BE2C (cell line): ENCODE measurements at regions not wholly inside any gene's neighbourhood (a gene's known extent, or its start where the extent isn't known, plus 50 kb on each side); places are given as distances from the start of the nearest gene placed in this dataset.

Experiments
- DNase-seq: peaks from one replicate; pipeline ENCODE4 v3.0.0-alpha.2; 2020
- H3K27me3 ChIP-seq: fragments of 250-450 bp; sonication (Bioruptor Pico); 2 replicates; pipeline ENCODE4 v1.5.1; 2020; ENCODE audit warnings: mild to moderate bottlenecking
- H3K36me3 ChIP-seq: fragments of 250-450 bp; sonication (Bioruptor Pico); 2 replicates; pipeline ENCODE4 v1.5.1; 2020; ENCODE audit warnings: mild to moderate bottlenecking
- H3K4me1 ChIP-seq: fragments of 250-450 bp; sonication (Bioruptor Pico); 2 replicates; pipeline ENCODE4 v1.5.1; 2020
- H3K4me3 ChIP-seq: 2 replicates; pipeline ENCODE4 v1.5.1; 2011; ENCODE audit warnings: low read depth, low read length
- H3K9me3 ChIP-seq: fragments of 250-450 bp; sonication (Bioruptor Pico); 2 replicates; pipeline ENCODE4 v1.5.1; 2020
- CTCF ChIP-seq: IDR thresholded peaks from 2 replicates; pipeline ENCODE4 v1.5.1; 2012; ENCODE audit warnings: mild to moderate bottlenecking, low read depth, low read length

DNA sequence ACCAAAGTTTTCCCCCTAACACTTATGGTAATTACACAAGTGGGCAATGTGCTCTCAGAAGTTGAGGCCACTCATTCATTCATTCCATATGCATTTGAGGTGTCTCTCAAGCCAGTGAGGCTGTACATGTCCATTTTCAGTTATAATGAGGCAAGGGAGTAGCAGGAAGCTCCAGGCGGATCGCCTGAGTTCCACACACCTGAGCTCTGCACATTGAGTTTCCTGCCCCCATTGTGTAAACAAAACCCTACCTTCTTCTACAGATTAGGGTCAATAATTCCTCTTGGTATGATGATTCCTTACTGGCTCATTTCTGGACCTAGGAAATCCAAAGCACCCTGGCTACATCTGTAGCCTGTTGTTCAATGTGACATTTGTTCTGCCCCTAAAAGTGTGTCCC lies 555.3 kb downstream of the MED13L start:
- TF ChIP-seq CTCF: no peak
- Histone ChIP-seq H3K36me3 (no peaks in the 10 kb centered on the region), H3K9me3 (no peaks in the 10 kb centered on the region), H3K4me1 (no peaks in the 10 kb centered on the region), H3K27me3 (no peaks in the 10 kb centered on the region), H3K4me3 (no peak overlapping the region)
- DNase-seq: no peak

DNA sequence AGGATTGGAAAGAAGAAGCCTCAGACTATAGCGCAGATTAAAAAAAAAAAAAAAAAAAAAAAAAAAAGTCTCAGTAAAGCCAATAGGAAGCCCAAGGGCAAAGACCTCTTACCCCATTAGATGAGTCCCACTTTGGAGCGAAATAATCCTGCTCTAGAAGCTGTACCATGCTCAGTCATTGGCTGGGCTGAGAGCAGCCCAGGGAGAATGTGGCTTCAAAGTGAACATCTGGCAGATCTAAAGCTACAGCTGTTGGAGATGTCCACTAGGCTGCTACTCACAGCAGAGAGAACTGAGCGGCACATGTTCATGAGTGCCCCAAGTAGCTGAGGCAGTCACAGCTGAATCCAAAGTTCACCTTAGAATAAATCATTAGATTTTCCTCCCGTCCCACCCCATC lies 560.9 kb downstream of the MED13L start:
- Histone ChIP-seq H3K4me3 (no peak overlapping the region), H3K9me3 (no peaks in the 10 kb centered on the region), H3K27me3 (no peaks in the 10 kb centered on the region), H3K36me3 (no peaks in the 10 kb centered on the region), H3K4me1 (no peaks in the 10 kb centered on the region)
- TF ChIP-seq CTCF: no peak
- no peak for DNase-seq

DNA sequence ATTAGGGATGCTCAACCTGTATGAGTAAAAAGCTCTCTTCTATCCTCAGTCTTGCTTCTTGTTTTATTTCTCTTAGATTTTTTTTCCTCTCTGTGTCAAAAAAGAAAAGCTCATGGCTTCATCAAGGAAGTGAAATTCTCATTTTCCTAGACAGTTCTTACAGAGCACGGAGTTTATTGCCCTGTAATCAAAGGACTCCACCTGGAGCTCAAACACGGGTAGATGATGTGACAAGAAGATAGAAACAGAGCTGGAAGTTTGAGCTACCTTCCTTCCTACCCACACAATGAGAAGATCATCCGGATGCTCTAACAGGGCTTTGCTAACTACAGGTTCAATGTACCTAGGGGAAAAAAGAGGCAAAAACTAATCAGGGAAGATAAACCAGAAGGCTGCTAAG lies 564.8 kb downstream of the MED13L start:
- H3K9me3 ChIP-seq: no peaks in the 10 kb centered on the region
- no peak overlapping the region for H3K4me3 ChIP-seq
- no peak for DNase-seq
- H3K36me3 ChIP-seq: no peaks in the 10 kb centered on the region
- H3K4me1 ChIP-seq: no peaks in the 10 kb centered on the region
- no peak for TF ChIP-seq CTCF
- no peaks in the 10 kb centered on the region for H3K27me3 ChIP-seq

- no peaks in the 10 kb centered on the region for H3K36me3 ChIP-seq
- H3K9me3 ChIP-seq: no peaks in the 10 kb centered on the region
- no peaks in the 10 kb centered on the region for H3K27me3 ChIP-seq
- H3K4me3 ChIP-seq: no peak overlapping the region
- no peak for TF ChIP-seq CTCF
- no peaks in the 10 kb centered on the region for H3K4me1 ChIP-seq
- DNase-seq: peak; percentile 16
Measured at GRCh38 chr12:115710104-115710564, 567.4 kb downstream of the MED13L start.

GRCh38 chr12:115709540-115710011 lies 567.9 kb downstream of the MED13L start:
- TF ChIP-seq CTCF: no peak
- Histone ChIP-seq H3K36me3 (no peaks in the 10 kb centered on the region), H3K4me3 (no peak overlapping the region; the same call in 1 of the 2 replicates), H3K9me3 (no peaks in the 10 kb centered on the region), H3K27me3 (no peaks in the 10 kb centered on the region), H3K4me1 (no peaks in the 10 kb centered on the region)
- peak; percentile 40 for DNase-seq

GRCh38 chr12:115708801-115709200 lies 568.7 kb downstream of the MED13L start:
- Histone ChIP-seq H3K27me3 (no peaks in the 10 kb centered on the region), H3K9me3 (no peaks in the 10 kb centered on the region), H3K36me3 (no peaks in the 10 kb centered on the region), H3K4me3 (no peak overlapping the region), H3K4me1 (no peaks in the 10 kb centered on the region)
- no peak for TF ChIP-seq CTCF
- DNase-seq: no peak
